ENCODE measurements at regions not wholly inside any gene's neighbourhood (a gene's known extent, or its start where the extent isn't known, plus 50 kb on each side); places are given as distances from the start of the nearest gene placed in this dataset.

GRCh38 chr1:4932311-4933030 is 278.1 kb downstream of the AJAP1 start:
- no peak for DNase-seq

DNA sequence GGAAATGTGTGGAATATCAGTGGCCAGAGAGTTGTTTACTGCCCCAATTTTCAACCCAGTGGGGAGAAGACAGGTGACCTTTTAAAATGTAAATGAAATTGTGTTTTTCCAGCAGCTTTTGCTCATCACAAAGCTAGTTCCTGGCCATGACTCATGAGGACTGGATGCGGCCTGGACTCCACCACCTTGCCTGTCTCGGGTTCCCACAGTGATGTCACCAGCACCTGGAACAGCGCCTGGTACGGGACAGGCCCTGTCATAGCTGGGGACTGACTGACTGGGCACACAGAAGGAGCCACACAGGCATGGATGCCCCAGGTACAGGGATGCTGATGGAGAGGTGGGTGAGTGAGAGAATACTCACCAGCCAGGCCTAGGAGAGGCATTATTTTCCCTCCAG is 277.1 kb downstream of the AJAP1 start:
- no peak for DNase-seq

DNA sequence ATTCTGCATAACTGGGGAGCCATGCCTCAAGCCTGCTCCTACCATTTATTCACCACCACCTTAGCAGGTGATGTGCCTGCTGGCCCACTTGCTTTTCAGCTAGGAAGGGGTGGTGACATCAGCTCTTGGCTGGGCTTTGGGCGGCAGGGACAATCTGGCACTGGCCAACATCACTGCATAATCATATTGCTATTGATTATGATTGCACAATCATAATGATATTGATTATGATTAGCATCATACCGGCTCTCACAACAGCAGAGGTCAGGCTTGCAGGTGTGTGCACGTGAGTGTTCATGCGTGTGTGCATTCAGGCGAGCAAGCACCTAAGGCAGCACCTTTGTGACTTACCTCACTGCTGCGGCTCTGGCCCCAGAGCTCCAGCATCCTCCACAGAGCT is 273.8 kb downstream of the AJAP1 start:
- DNase-seq, result no peak

DNA sequence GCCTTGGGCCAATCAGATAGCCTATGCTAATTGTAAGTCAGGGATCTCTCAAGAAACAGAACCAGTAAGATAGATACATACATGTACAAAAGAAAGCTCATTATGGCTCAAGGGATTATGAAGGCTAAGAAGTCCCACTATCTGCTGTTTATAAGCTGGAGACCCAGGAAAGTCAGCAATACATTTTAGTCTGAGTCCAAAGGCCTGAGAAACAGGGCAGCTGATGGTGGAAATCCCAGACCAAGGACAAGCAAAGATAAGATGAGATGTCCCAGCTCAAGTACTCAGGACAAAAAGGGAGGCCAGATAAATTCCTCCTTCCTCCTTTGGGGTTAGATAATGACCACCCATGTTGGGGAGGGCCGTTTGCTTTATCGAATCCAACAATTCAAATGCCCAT is 269.9 kb downstream of the AJAP1 start:
- DNase-seq, result no peak

- DNase-seq, result no peak
These were observed 262.2 kb downstream of the AJAP1 start for GRCh38 chr1:4916610-4917009.

DNA sequence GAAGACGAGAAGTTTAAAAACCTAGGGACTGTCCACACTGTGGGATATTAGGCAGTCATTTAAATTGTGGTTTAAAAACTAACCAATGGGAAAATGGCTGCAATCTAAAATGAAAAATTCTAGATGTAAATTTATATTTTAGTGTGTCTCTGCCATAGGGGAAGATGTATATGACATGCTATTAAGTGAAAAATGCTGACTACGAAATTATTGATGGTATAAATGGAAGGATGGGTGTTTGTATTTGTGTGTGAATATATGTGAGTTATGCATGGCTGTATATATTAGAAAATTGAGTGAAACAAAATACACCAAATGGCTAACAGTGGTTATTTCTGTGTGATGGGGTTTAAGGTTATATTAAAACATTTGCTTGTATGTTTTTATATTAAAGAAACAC is 260.7 kb downstream of the AJAP1 start:
- DNase-seq, result no peak

DNA sequence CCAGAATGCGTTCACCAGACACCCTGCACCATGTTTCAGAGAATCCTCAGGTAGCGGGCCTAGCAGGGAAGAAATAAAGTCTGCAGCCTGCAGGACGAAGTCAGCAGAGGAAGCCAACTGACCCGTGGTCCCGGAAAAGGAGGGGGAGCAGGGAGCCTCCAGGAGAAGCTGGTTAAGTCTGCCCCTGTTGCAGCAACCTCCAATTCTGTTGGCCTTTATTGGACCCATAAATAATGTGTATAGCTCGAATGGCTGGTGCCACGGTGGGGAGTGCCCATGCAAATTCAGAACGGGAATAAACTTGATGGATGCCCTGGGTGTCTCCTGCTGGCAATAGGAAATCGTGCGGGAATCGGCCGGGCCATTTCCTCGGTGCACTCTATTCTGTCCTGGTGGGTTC is 254.1 kb downstream of the AJAP1 start:
- no peak for DNase-seq

- DNase-seq, result no peak
These were observed 240.2 kb downstream of the AJAP1 start for GRCh38 chr1:4894566-4894965.

DNA sequence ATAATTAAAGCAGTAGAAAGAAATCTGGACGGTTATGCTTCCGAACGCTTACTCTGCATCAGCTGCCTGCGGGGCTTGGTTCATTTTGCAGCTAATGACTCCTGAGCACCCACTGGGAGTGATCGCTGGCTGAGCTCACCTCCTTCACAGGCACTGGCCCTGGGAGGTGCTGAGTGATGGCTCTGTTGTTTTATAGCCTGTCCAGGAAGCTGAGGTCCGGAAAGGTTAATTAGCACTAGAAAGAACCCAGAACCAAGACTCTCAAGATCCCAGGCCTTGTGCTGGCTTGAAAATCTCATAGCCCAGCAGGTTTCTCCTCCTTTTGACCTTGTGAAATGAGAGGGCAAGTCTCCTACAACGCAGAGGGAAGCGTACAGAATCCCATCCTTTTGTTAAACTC is 226.2 kb downstream of the AJAP1 start:
- DNase-seq, result no peak

GRCh38 chr1:4877426-4877825 is 223.0 kb downstream of the AJAP1 start:
- no peak for DNase-seq

- no peak for DNase-seq
These were observed 217.0 kb downstream of the AJAP1 start for GRCh38 chr1:4871373-4871772.

DNA sequence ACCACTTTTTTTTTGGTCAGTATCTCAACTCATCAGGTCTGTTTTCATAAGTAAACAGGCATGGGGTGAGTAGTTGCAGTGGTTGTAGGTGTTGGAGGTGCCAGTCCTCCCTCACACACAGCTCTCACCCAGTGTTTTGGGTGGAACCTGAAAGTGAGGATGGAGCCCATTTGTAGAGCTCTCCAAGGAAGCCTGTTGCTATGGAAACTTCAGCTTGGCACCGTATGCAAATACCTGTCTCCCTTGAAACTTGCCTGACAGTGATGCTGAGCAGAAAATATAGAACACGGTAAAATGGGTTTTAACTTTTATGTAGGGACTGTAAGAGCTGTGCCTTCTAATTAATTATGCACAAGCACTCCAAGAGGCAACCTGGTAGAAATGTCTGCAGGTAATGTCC is 214.1 kb downstream of the AJAP1 start:
- DNase-seq, result no peak

DNA sequence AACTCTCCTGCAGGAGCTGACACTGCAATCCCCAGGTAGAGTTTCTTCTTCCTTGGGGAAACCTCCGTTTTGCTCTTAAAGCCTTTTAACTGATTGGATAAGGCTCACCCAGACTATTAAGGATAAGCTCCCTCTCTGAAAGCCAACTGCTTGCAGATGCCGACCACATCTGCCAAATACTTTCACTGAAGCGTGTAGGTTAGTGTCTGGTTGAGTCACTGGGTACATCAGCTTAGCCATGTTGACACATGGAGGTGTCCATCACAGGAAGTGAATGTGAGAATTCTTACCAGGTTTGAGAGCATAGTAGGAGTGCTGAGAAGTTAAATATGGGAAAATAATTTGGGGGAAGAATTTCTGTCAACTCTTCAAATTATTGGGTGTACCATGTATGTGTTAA is 202.0 kb downstream of the AJAP1 start:
- no peak for DNase-seq

DNA sequence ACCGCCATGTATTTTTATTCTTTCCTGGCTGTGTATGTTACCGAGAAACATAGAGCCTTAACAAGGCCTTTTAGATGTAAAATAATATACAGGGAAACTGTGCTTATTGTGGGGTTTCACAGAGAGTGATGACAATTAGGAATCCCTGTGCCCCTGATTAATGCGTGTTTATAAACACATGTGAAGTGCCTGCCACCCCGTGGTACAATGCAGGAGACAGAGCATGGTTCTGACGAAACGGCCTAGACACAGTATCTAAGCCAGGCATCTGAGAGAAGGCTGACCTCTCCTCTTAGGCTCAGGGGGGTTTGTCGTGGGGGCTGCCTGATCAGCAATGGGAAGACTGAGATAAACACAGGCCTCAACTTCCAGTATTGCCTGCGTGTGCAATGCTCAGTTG is 200.0 kb downstream of the AJAP1 start:
- DNase-seq, result no peak

DNA sequence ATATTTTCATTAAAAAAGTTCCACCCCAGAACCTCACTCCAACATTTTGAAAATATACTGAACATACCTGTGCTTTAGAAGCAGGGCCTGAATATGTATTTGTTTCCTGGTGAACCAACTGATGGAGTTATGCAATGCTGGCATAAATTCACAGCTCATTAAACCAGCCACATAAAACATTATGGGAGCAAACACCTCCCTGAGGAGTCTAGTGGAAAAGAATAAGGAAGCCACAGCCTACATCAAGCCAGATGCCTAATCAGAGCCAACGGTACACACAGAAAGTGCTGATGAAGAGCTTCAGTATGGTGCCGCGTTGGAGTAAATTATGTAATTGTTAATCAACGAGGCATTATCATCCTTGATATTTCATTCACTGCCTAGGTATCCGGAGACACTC is 199.5 kb downstream of the AJAP1 start:
- DNase-seq, result no peak

DNA sequence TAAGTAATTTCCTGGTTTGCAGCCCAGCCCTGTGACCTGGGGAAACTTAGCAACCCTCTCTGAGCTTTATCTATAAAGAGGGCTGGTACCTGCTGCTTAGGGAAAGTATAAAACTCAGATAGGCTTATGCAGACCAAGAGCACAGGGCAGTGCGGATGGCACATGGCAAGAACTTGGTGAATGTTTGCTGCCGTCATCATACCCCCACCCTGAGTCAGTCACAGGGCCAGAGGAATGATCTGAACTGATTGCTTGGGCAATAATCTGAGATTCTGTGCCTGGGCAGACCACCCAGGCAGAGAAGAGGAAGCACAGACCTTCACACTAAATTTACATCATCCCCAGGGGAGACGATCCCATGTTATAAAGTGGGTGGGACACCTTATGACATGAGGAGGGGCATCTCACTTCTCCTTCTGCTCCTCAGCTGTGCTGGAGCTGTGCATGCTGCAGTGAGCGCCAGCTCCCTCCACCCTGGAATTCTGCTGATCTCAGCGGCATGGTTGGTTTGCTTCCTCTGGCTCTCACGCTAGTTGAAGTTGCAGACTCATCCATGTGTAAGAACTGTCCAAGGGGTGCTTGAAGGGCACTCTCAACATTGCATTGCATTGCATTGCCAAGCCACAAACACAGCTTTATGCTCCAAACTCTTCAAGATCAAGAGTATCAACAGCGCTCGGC is 197.1 kb downstream of the AJAP1 start:
- no peak for DNase-seq

DNA sequence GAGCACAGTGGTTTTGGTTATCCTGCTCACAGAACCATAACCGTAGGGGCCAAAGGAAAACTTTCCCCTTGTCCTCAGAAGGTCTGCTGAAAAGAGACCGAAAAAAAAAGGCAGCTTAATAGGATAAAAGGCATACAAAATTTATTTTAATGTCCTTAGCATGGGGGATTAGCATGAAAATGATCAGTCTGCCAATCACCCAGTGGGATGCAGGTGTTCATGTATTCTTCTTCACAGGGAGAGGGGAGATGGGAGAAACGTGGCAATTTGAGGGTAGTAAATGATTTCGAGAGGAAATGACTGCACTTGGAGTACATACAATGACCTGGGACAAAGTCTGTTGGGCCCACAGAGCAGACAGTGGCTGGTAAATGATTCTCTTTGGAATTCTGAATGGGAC is 194.0 kb downstream of the AJAP1 start:
- no peak for DNase-seq

DNA sequence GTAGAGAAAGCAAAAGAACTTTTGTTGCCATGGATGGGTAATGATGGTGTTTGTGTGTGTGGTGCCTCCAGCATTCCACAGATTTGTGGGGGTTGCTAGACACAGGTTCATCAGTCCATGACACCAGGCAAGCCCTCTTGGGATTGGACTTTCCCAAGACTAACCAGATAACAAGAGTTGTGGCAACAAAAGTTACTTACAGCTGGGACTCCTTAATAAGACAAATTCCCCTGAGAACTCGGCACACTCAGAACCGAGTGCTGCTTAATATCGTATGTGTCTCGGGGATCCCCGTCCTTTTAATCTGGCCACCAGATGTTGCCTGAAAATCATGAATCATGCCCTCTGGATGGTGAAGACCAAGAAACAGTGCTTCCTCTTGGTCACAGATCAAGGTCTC is 193.3 kb downstream of the AJAP1 start:
- no peak for DNase-seq

Measured in bone marrow (tissue), 2 donors.